GM19240 (cell line): ENCODE measurements at regions not wholly inside any gene's neighbourhood (a gene's known extent, or its start where the extent isn't known, plus 50 kb on each side); places are given as distances from the start of the nearest gene placed in this dataset.

Experiments
- DNase-seq: peaks from one replicate; pipeline ENCODE4 v3.0.0; 2011; ENCODE audit warnings: low spot score; ENCODE audit not compliant: insufficient read length

DNA sequence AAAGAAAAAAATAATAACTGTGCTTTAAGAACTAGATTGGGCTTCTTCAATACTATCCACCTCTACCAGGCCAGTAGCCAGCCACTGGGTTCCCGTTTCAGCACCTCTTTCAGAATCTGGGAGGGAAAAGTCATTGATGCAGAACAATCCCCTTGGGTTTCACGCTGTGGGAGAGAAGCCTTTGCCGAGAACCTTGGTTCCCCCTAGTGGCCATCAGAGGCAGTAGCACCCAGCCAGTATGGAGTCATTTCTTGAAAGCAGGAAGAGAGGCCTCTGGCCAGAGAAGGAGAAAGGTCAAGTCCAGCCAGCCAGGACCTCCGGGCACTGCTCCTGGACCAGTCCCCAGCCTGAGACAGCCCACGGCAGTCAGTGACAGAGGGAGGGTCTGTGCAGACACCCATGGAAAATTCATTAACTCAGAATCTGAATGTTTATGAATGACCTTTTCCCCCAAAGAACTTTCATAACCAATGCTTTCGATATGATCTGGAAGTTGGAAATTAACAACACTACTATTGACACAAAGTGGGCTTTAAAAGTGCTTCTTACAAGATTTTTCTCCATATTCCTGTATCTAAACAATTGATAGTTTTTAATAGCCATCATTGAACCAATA lies 51.2 kb upstream of the CDH5 start:
- peak; percentile 82 for DNase-seq

DNA sequence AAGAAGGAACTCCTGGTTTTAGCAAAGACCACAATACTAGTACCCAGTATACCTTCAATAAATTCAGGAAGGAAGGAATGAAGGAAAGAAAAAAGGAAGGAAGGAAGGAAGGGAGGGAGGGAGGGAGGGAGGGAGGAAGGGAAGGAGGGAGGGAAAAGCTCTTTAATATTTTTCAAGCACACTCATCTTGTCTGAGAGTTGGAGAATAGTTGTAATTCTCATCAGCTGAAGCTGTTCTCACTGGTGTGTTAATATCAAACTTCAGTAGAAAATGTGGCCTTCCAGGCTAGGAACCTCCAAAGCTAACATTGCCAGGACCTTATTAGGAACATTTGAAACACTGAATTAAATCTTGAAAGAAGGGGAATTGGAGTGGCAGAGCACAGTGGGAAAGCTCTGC lies 55.2 kb upstream of the CDH5 start:
- DNase-seq, result no peak

DNA sequence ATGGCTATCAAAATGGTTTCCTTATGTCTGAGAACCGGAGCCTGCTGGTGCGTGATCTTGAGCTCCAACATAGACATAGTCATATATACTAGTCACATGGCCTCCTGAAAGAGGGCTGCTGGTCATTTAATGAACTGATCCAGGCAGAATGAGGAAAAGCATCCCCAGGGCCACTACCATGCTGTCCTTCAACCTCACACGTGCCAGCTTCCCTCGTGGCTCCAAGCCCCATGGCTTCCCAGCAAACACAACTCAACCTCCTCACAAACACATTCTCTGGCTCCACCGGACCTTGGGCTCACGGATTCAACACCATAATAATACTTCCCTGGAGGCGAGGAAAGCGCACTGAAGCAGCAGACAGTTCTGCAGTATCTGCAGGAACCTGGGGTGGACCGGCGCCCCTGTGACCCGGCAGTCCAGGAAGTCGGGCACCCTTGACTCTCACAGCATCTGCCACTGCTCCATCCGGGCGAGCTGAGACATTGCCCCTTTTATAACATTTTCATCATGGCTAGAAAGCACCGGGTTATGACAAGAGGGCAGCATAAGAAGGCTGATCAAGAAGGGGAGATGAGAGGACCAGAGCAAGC lies 57.2 kb upstream of the CDH5 start:
- no peak for DNase-seq

DNA sequence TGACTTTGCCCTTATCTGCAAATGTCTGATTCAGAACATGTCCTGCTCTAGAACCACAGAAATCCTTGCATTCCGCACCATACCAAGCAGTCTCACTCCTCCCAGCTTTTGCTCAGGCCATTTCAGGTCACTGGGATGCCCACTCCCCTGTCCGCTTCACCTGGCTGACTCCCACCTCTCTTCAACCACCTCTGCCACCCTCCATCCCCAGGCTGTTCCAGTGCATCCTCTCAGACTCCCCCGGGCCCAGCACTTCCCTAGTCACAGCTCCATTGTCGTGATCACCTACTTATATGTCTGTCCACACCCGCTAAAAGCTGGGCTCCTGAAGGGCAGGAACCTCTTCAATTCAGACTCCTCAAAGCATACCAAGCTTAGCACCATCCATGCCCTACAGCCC lies 58.4 kb upstream of the CDH5 start:
- DNase-seq, result no peak

DNA sequence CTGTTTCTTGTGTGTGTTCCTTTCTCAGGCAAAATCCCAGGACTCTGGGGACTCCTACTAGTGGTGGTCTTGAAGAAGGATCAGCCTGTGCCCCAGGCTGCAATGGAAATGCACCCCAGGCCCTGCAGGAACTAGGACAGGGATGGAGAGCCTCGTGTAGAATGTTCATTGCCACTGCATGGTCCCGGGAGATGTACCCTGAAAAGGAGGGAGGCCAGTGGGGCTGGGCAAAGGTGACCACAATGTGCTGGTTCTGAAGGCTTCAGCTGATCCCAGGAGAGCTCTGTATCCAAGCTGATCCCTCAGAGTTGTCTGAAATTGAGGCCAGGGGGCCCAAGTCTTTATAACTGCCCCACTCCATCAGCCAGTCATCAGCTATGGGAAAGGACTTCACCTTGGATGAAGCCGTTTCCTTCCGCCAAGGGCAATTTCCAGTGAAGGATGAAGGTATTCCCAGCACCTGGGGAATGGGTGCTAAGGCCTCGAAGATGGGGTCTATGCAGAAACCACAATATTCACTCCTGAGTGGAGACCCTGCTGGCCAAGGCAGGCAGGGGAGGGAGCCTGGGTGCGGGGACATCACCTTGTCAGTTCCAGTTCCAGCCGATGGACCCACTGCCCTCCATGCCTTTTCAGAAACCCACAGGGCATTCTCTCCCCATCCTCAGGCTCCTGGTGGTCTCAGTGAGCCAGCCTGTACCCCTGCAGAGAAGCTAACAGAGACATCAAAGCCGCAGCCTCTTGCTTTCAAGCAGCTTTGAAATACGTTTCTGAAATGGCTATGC lies 59.9 kb upstream of the CDH5 start:
- no peak for DNase-seq

DNA sequence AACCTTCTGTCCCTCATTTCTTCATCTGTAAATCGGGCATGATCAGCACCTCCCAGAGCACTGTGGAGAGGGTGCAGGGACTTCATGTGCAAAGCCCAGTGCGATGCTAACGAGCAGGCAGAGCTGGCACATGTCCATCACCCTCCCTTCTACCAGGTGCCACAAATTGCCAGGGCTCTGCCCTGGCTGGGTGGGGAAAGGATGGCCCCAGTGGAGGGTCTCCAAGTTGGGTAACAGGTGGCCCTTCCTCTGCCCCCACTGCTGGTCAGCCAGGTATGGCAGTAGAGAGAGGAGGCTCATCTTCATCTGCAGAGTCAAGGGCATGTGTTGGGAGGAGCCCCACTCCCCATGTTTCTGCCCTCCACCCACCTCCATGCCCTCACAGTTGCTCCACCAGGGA lies 61.5 kb upstream of the CDH5 start:
- DNase-seq, result no peak

DNA sequence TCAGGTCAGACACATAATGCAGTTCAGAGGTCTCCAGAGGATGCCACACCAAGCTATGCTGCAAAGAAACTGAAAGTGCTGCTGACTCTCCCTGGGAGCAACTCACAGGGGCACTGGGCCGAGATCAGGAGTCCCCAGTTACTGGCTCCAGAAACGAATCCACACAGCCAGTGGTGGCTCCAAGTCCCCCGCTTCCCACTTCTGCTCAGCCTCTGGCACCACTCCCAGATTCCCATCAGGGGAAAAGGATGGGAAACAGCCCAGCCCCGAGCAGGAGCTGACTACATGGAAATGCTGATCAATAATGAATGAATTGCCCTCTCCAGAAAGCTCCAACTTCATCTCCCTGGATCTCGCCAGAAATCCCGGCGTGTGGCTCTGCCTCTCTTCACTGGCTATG lies 62.3 kb upstream of the CDH5 start:
- no peak for DNase-seq

DNA sequence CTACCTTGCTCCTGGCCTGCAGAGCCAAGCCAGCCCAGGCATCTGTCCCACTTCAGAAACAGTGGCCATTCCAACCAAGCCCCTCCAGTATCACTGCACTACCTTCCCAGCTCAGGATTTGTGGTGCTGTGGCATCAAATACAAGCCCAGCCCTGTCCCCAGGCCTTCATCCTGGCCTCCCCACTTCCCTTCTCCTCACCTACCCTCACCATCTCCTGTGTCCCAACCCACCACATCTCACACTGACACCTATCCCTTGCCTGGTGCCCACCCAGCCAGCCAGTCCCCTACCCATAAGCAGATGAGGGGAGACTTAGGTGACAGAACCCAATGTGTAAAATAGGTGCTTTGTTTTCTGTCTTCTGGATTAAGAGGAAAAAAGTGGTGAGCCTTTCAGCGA lies 66.0 kb upstream of the CDH5 start:
- no peak for DNase-seq

DNA sequence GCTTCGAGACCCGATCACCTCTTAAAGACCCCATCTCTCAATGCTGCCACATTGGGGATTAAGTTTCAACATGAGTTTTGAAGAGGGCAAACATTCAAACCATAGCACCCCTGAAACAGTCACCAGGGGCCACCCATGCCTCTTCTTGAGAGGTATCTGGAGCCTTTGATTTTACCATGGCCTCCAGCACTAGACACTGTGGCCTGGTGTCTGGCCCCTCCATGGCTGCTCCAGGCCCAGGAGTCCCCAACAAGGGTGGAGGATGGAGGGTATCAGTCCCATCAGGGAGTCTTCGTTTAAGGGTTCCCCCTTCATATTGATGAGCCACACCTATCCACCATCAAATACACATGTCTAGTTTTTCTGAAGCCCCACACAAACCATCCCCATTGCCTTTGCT lies 66.5 kb upstream of the CDH5 start:
- DNase-seq, result no peak

DNA sequence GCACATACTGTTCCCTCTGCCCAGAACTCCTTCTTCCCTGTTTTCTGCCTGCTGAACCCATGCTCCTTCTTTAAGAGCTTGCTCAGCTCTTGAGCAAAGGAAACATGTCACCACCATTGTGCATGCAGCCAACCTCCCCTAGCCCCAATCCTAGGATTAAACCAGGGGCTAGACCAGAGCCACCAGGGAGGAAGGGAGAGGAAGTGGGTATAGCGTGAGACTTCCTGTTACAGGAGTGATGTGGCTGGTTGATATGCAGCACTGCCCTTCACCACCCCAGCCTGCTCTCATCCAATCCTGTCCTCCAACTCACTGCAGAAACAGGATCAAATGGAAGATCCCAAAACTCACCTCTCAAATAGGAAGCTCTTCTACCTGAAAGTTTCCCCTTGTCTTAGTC lies 67.1 kb upstream of the CDH5 start:
- DNase-seq, result no peak

DNA sequence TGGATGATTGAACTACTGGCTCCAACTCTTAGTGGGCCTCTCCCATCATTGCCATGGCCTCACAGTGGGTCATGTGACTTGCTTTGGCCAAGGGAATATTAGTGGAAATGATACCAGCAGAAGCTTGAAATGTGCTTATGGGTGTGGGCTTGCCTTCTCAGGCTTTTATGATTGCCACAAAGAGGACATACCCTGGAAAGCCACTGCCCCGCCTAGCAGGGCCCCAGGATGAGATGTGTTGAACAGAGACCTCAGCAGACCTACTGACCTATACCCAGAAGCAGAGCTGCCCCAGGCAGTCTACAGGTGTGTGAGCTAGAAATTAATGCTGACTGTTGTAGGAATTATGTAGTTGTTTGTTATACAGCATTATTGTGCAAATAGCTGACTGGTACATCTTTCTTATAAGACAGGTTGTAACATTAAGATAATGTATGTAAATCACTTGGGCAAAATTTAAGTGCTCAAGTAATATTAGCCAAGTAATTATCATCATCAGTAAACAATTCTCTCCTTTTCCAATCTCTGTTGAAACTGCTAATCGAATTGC lies 67.8 kb upstream of the CDH5 start:
- DNase-seq, result no peak

DNA sequence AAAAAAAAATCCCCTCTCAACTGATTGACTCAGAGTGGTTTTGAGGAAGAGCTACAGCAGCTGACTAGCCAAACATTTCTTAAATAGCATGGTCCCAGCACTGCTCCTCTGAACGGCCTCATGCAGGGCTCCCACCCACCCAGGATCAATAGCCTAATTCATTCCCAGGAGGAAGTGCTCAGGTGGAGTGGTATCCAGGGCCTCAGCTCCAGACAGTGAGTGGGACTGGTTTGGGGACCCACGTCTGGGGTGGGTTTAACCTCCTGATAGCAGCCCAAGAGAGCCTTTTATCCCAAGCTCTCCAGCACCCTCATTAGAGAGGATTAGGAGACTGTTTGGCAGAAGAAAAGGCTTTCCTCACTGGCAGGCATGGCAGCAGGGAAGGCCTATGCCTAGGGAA lies 68.5 kb upstream of the CDH5 start:
- DNase-seq, result no peak

DNA sequence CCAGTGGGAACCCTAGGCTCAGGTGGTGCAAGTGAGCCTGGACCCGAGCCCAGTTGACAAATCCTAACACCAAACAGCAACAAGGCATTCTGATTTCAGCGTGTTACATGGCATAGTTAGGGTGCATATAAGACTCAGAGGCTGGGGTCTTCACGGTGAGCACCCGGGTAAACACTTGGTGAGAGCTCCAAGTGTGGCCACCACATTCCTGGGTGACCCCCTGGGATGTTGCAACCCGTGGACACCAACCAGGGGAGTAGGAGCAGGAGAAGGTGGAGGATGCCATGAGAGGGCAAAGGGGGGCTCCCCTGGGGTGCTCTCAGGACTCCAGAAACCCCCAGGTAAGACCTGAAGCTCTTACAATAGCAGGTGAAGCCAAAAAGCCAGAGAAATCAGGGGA lies 69.9 kb upstream of the CDH5 start:
- DNase-seq, result no peak

DNA sequence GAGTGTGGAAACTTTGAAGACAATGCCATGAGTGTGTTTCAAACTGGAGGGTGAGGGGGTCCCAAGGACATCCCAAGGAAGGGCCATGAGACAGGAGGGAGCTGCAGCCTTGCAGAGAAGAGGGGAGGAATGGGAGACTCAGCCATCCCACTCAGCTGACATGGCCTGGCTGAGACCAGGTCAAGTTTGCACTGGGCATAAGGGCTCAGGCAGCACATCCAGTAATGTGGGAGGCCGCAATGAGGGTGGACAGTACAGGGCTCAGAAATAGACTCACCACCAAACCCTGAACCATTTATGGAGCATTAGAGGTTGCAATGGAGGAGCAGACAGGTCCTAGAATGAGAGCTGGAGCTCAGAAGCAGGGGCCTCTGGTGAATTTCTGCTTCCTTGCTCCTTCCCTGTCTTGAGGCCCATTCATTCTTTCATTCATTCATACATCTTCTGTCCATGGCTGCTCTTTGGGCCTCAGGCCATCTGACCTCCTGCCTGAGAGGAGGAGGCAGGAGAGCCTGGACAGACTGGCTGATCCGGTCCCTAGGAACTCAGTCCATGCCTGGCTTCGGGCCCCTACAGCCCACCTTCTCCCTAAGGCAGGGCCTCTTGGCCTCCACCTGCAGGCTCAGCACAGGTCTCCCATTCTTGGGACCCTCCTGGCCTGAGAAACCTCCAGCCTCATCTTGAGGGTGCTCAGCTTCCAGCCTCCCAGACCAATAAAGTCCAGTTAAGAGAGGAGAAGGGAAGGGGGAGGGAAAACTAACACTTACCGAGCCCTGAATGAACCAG lies 70.5 kb upstream of the CDH5 start:
- no peak for DNase-seq

DNA sequence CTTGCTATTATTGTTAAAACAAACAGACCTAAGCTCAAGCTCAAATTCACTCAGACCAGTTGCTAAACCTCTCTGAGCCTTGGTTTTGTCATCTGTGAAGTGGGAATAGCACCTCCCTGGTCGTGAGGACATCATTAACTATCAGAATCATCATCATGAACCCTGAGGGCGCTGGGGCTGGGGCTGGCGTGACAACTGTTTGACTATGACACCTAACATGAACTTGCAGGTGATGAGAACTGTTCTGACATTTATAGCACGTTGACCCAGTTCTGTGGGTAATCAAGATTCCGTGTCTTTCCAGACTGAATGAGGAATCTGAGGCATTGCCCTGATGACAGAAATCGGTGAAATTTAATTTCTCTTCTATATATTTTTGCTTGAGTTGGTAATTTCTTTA lies 71.3 kb upstream of the CDH5 start:
- DNase-seq, result no peak

DNA sequence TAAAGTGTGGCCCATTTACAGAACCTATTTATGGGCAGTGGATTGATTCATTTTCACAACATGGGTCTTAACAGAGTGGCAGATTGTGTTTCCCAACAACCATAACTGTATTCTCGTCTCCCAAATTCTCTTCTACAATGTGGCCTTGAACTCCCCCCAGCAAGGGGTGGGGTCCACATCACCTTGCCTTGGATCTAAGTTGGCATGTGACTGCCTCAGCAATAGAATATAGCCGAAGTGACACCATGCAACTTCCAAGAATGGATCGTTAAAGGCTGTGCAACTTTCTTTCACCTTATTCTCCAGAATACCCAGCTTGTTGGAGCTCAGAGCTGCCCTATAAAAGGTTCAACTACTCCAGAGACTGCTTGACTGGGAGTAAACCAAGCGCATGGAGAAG lies 72.0 kb upstream of the CDH5 start:
- DNase-seq, result no peak

DNA sequence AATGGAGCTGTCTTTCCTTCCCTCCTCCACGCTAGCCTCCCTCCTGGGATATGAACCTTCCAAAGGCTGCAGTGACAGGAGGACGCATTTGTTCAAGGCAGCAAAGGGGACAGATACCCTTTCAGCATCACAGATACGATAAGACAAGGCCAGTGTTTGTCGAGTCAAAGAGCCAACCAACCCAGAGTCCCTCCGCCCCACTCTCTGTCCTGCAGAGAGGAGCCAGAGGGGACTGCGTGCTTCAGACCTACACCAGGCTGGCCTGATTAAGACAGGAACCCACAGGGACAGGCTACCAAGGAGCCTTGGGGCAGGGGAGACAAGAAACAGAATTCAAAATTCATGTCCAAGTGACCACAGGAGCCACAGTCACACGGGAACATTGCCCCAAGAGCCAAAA lies 72.6 kb upstream of the CDH5 start:
- no peak for DNase-seq

DNA sequence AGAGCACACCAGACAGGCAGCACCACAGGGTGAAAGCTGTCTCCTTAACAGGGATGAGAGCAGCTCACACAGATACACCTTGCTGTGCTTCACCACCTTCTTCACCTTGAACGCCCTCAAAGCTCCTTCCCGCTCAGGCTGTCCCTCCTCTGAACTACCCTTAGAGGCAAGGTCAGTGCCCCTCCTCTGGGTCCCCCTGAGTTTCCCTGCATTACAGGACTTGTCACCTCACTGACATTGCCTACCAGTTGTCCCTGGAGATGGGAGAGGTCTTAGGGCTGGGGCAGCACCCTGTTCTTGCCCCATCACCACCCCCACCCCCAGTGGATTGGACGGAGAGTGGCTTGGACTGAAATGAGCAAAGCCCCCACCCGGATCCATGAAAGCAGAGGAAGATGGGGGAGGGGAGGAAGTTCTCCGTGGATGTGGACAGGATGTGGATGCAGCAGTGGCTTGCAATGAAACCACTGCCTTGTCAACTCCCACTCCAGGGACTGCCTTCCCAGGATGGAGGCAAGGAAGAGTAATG lies 73.2 kb upstream of the CDH5 start:
- DNase-seq, result no peak

DNA sequence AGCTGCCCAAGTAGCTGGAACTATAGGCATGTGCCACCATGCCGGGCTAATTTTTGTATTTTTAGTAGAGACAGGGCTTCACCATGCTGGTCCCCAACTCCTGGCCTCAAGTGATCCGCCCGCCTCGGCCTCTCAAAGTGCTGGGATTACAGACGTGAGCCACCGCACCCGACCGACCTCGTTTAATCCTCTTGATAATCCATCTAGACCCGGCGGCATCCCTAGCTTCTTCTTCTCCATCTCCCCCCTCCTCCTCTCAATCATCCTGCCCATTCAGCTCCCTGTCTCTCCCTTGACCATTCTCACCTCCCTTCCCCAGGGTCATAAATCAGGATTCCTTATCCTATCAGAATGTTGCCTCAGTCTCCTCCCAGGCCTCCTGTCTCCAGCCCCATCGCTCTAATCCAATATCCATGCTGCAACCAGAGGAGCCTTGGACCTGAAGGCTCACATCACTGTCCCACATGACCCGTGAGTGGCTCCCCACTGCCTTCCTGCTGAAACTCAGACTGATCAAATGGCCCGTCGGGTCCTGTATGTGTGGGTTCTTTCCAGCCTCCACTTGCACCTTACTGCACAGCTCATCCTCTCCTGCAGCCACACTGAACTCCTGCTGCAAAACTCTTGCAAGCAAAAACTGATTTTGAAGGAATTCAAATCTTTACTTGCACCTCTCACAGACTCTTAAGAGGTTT lies 74.1 kb upstream of the CDH5 start:
- no peak for DNase-seq

DNA sequence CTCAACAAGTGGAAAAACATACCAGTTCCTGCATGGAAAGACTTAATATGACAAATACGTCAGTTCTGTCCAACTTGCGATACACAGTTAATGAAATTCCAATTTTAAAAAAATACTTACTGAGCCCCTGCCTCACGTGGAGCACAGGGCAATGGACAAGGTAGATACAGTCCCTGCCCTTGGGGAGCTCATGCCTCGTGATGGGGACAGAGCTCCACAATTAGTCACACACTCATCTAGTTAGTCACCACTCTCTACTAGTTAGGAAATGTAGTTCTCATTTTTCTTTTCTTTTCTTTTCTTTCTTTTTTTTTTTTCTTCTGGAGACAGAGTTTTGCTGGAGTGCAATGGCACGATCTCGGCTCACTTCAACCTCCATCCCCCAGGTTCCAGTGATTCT lies 74.7 kb upstream of the CDH5 start:
- no peak for DNase-seq

DNA sequence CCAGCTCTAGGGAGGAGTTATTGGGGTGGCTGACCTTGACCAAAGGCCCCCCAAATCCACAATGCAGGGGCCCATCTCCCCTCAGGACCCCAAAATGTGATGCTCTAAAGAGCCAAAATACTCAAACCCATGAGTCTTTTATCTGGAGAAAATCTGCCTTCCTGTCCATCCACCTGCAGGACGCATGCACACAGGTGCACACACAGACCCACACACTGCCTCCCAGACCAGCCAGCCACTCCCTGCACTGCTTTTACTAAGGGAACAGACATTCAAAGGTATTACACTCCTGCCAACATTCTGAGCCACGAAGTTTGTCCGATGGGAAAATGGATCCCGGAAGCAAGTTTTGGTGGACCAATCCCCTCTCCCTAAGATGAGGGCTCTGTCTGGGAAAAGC lies 76.1 kb upstream of the CDH5 start:
- DNase-seq, result no peak
